ENCODE measurements at regions not wholly inside any gene's neighbourhood (a gene's known extent, or its start where the extent isn't known, plus 50 kb on each side); places are given as distances from the start of the nearest gene placed in this dataset.

- Histone ChIP-seq H4K20me1 (replicated peaks; ENCODE audit: control insufficient read depth, extremely low read depth, insufficient read depth, low read length) (no peaks in the 10 kb centered on the region), H3K79me2 (ENCODE audit: control insufficient read depth, insufficient read depth, low read length) (no peaks in the 10 kb centered on the region), H3K27me3 (ENCODE audit: control insufficient read depth in 2 of 2, insufficient read depth in 2 of 2, low read length in 2 of 2) (no peaks in the 10 kb centered on the region), H3K4me1 (ENCODE audit: control insufficient read depth, extremely low read depth, insufficient read depth, low read length) (no peaks in the 10 kb centered on the region), H3K9me1 (replicated peaks; ENCODE audit: control insufficient read depth, extremely low read depth, insufficient read depth, low read length) (no peaks in the 10 kb centered on the region), H3K9ac (replicated peaks; ENCODE audit: extremely low read depth, insufficient read depth, low read length) (no peak overlapping the region), H3K27ac (ENCODE audit: insufficient read depth, low read depth, low read length) (no peak overlapping the region), H3K36me3 (ENCODE audit: control insufficient read depth in 2 of 2, extremely low read depth in 1 of 2, insufficient read depth in 2 of 2, low read length in 2 of 2) (no peaks in the 10 kb centered on the region), H3K4me3 (replicated peaks in 1 of 3; ENCODE audit: insufficient read depth in 1 of 3, low read depth in 1 of 3, low read length in 3 of 3) (no peak overlapping the region), H3K9me3 (replicated peaks; ENCODE audit: control insufficient read depth, insufficient read depth, low read length) (no peaks in the 10 kb centered on the region), H2AFZ (ENCODE audit: low read depth, low read length) (no peak overlapping the region), H3K4me2 (ENCODE audit: insufficient read depth, low read length) (no peak overlapping the region)
- DNase-seq (ENCODE audit: low read depth, low spot score) (no peak), FAIRE-seq (no peak)
- ChIA-PET POLR2A (no interaction called here), CTCF (interaction anchor here (1.6 kb wide), 1 partner anchor 16 kb away, joined by 5 read pairs; no protein-coding TSS in a partner anchor)
- intact Hi-C loops (cut with micrococcal nuclease) (no loop called here), dilution Hi-C loops (cut with MboI; ENCODE audit: extremely low pct_ligation_motif_present, low sequenced_read_pairs) (no loop called here)
- no TSS peak for BruUV-seq (replicated peaks)
- TF ChIP-seq POLR2A (IDR thresholded peaks at IDR 0.05; ENCODE audit: low read depth, low read length), result no peak
- no peak for TF ChIP-seq MAX (IDR thresholded peaks at IDR 0.05; ENCODE audit: insufficient read depth, insufficient read length)
- no peak for TF ChIP-seq GATA2 (IDR thresholded peaks at IDR 0.05; ENCODE audit: insufficient read depth, insufficient read length, low read depth, low read length)
- TF ChIP-seq FOS (IDR thresholded peaks at IDR 0.05; ENCODE audit: borderline replicate concordance, insufficient read depth, low read length), result no peak
- no peak for TF ChIP-seq CTCF (IDR thresholded peaks at IDR 0.05; ENCODE audit: extremely low read depth in 1 of 2, insufficient read depth in 1 of 2, low read depth in 1 of 2, low read length in 2 of 2)
- TF ChIP-seq POLR2AphosphoS5 (IDR thresholded peaks at IDR 0.05; ENCODE audit: insufficient read depth, low read depth, low read length), result no peak
- no peak for TF ChIP-seq JUN (IDR thresholded peaks at IDR 0.05; ENCODE audit: borderline replicate concordance, insufficient read depth, insufficient read length, low read depth)
Measured at GRCh38 chr5:103834216-103834615, 271.6 kb upstream of the NUDT12 start.

All from endothelial cell of umbilical vein (primary cell).